HEK293 (cell line): ENCODE measurements at regions not wholly inside any gene's neighbourhood (a gene's known extent, or its start where the extent isn't known, plus 50 kb on each side); places are given as distances from the start of the nearest gene placed in this dataset.

Experiments used
- ATF2 ChIP-seq: fragments of 450-650 bp; formaldehyde crosslinking; IDR thresholded peaks from 2 replicates; pipeline ENCODE4 v1.5.1; 2016; ENCODE audit warnings: missing biosample characterization, missing genetic modification characterization, low read depth
- CTCF ChIP-seq: fragments of 450-650 bp; formaldehyde crosslinking; IDR thresholded peaks from 2 replicates; pipeline ENCODE4 v1.5.1; 2016; ENCODE audit warnings: missing biosample characterization, missing genetic modification characterization
- HOXA7 ChIP-seq: sonication (generic); formaldehyde crosslinking; IDR thresholded peaks from 2 replicates; pipeline ENCODE4 v1.8.1; 2022; ENCODE audit warnings: missing genetic modification reagents, borderline replicate concordance
- ZNF121 ChIP-seq: fragments of 450-650 bp; formaldehyde crosslinking; IDR thresholded peaks from 2 replicates; pipeline ENCODE4 v1.5.1; 2016; ENCODE audit warnings: missing biosample characterization, missing genetic modification characterization
- ZNF621 ChIP-seq: fragments of 450-650 bp; formaldehyde crosslinking; IDR thresholded peaks from 2 replicates; pipeline ENCODE4 v1.5.1; 2017; ENCODE audit warnings: missing biosample characterization, missing genetic modification characterization
- ZNF660 ChIP-seq: fragments of 450-650 bp; IDR thresholded peaks from 2 replicates; pipeline ENCODE4 v1.5.1; 2018; ENCODE audit warnings: missing biosample characterization, mild to moderate bottlenecking, missing genetic modification characterization

GRCh38 chr1:30272277-30273020 lies 450.9 kb downstream of the MATN1 start:
- no peak for TF ChIP-seq ZNF621
- no peak for TF ChIP-seq ZNF660 (tag by site-specific recombination)
- TF ChIP-seq ZNF121 (tag by site-specific recombination) = no peak
- TF ChIP-seq CTCF = no peak
- no peak for TF ChIP-seq HOXA7 (CRISPR knock-in tag)
- no peak for TF ChIP-seq ATF2 (tag by site-specific recombination)
